ENCODE measurements at regions not wholly inside any gene's neighbourhood (a gene's known extent, or its start where the extent isn't known, plus 50 kb on each side); places are given as distances from the start of the nearest gene placed in this dataset.

DNA sequence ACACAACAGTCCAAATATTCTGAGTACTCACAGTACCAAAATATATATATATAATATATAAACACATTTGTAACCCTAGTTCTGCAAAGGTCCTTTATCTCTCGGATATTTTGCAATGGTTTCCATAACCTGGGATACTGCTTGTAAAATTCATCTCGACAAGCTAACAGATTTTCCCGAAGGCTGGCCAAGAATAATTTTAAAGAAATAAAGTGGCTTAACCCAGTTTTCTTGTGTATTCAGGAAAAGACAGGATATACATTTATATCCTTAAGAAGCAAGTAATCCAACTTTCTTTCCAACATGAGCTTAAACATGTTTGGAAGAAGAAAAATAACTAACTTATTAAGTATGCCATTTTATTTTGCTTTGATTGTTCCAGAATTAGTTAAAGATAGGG lies 348.7 kb upstream of the RUNX1 start:
- TF ChIP-seq POLR2AphosphoS5 (IDR thresholded peaks at IDR 0.05; ENCODE audit: insufficient read depth, low read depth, low read length), result no peak
- TF ChIP-seq POLR2A (IDR thresholded peaks at IDR 0.05; ENCODE audit: low read depth, low read length), result no peak
- TF ChIP-seq, protein P1, sequence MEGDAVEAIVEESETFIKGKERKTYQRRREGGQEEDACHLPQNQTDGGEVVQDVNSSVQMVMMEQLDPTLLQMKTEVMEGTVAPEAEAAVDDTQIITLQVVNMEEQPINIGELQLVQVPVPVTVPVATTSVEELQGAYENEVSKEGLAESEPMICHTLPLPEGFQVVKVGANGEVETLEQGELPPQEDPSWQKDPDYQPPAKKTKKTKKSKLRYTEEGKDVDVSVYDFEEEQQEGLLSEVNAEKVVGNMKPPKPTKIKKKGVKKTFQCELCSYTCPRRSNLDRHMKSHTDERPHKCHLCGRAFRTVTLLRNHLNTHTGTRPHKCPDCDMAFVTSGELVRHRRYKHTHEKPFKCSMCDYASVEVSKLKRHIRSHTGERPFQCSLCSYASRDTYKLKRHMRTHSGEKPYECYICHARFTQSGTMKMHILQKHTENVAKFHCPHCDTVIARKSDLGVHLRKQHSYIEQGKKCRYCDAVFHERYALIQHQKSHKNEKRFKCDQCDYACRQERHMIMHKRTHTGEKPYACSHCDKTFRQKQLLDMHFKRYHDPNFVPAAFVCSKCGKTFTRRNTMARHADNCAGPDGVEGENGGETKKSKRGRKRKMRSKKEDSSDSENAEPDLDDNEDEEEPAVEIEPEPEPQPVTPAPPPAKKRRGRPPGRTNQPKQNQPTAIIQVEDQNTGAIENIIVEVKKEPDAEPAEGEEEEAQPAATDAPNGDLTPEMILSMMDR (IDR thresholded peaks at IDR 0.05; ENCODE audit: extremely low read depth in 1 of 2, insufficient read depth in 1 of 2, low read depth in 1 of 2, low read length in 2 of 2), result no peak
- no peak for TF ChIP-seq GATA2 (IDR thresholded peaks at IDR 0.05; ENCODE audit: insufficient read depth, insufficient read length, low read depth, low read length)
- no peak for TF ChIP-seq JUN (IDR thresholded peaks at IDR 0.05; ENCODE audit: borderline replicate concordance, insufficient read depth, insufficient read length, low read depth)

Measured in endothelial cell of umbilical vein (primary cell).